ENCODE measurements at regions not wholly inside any gene's neighbourhood (a gene's known extent, or its start where the extent isn't known, plus 50 kb on each side); places are given as distances from the start of the nearest gene placed in this dataset.
"Not testable (repeated sequence)": the region's sequence is repeated elsewhere in the genome, so short reads cannot be mapped to it uniquely, and the experiment has no call there.

DNA sequence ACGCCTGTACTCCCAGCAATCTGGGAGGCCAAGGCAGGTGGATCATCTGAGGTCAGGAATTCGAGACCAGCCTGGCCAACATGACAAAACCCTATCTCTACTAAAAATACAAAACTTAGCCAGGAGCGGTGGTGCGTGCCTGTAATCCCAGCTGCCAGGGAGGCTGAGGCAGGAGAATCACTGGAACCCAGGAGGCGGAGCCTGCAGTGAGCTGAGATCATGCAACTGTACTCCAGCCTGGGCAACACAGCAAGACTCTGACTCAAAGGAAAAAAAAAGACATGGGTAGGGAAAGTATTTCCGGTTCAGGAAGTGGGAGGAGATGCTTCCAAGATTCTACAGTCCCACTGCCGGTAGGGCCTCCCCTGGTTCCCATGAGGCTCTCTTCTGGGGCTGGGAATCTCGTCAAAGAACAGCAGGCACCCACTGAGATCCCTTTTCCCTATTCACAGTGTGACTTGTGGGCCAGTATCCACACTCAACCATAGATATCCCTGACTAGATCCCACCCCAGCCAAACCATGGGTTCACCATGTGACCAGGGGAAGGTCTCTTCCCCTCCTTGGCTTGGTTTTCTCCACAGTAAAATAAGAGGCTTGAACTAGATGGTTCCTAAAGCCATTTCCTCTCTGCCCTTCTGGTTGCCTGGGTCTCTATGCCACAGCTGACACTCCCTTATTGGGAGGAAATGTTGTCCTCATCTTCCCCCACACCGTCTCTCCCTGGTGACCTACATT is 443.3 kb downstream of the BUD13 start:
- H3K27me3 ChIP-seq (ENCODE audit: control insufficient read depth in 5 of 5, insufficient read depth in 4 of 5, low read length in 5 of 5) = peaks cover 0 to 5% (median 0%) of the 10 kb centered on the region in 5 donors
- no peak overlapping the region for H3K27ac ChIP-seq (ENCODE audit: low read depth, low read length)
- no peak overlapping the region for H3K9ac ChIP-seq (ENCODE audit: low read length in 5 of 5)
- no peaks in the 10 kb centered on the region for H3K9me3 ChIP-seq (ENCODE audit: control insufficient read depth in 5 of 5, low read length in 5 of 5)
- H3K4me3 ChIP-seq (ENCODE audit: low read depth in 1 of 5, low read length in 5 of 5) = no peak overlapping the region
- H3K36me3 ChIP-seq (ENCODE audit: control insufficient read depth in 5 of 5, insufficient read depth in 5 of 5, low read length in 5 of 5) = no peaks in the 10 kb centered on the region
- no peaks in the 10 kb centered on the region for H3K4me1 ChIP-seq (ENCODE audit: control insufficient read depth in 5 of 5, insufficient read depth in 5 of 5, low read length in 5 of 5)

DNA sequence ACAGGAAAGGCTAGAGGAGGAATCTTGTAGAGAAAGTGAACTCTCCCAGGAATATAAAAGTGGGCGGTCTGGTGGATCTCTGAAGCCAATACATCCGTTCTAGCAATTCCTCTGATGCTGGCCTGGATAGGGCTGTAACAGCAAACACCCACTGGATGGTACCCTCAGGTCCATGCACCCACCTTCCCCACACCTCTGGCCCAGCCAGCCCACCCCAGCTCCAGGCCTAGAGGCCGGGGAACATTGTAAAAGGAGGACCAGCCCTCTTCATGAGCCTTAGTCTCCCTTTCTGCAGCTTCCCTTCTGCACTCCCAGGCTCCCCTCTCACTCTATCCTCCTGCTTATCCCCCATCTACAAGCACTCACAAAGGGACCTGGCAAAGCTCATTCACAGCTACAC is 443.9 kb downstream of the BUD13 start:
- H3K9ac ChIP-seq (ENCODE audit: low read length in 5 of 5) = no peak overlapping the region
- H3K27ac ChIP-seq (ENCODE audit: low read depth, low read length) = no peak overlapping the region
- no peaks in the 10 kb centered on the region for H3K9me3 ChIP-seq (ENCODE audit: control insufficient read depth in 5 of 5, low read length in 5 of 5)
- no peaks in the 10 kb centered on the region for H3K36me3 ChIP-seq (ENCODE audit: control insufficient read depth in 5 of 5, insufficient read depth in 5 of 5, low read length in 5 of 5)
- H3K4me1 ChIP-seq (ENCODE audit: control insufficient read depth in 5 of 5, insufficient read depth in 5 of 5, low read length in 5 of 5) = no peaks in the 10 kb centered on the region
- H3K27me3 ChIP-seq (ENCODE audit: control insufficient read depth in 5 of 5, insufficient read depth in 4 of 5, low read length in 5 of 5) = peaks cover 0 to 5% (median 0%) of the 10 kb centered on the region in 5 donors
- no peak overlapping the region for H3K4me3 ChIP-seq (ENCODE audit: low read depth in 1 of 5, low read length in 5 of 5)

GRCh38 chr11:116328391-116328790 is 444.4 kb downstream of the BUD13 start:
- Histone ChIP-seq H3K27ac (ENCODE audit: low read depth, low read length) (no peak overlapping the region), H3K9ac (ENCODE audit: low read length in 5 of 5) (no peak overlapping the region), H3K9me3 (ENCODE audit: control insufficient read depth in 5 of 5, low read length in 5 of 5) (no peaks in the 10 kb centered on the region), H3K4me3 (ENCODE audit: low read depth in 1 of 5, low read length in 5 of 5) (no peak overlapping the region), H3K36me3 (ENCODE audit: control insufficient read depth in 5 of 5, insufficient read depth in 5 of 5, low read length in 5 of 5) (no peaks in the 10 kb centered on the region), H3K4me1 (ENCODE audit: control insufficient read depth in 5 of 5, insufficient read depth in 5 of 5, low read length in 5 of 5) (no peaks in the 10 kb centered on the region), H3K27me3 (ENCODE audit: control insufficient read depth in 5 of 5, insufficient read depth in 4 of 5, low read length in 5 of 5) (peaks cover 0 to 3% (median 0%) of the 10 kb centered on the region in 5 donors)

GRCh38 chr11:116326146-116326545 is 446.6 kb downstream of the BUD13 start:
- no peak overlapping the region for H3K27ac ChIP-seq (ENCODE audit: low read depth, low read length)
- no peak overlapping the region for H3K4me3 ChIP-seq (ENCODE audit: low read depth in 1 of 5, low read length in 5 of 5)
- no peak overlapping the region for H3K9ac ChIP-seq (ENCODE audit: low read length in 5 of 5)
- no peaks in the 10 kb centered on the region for H3K36me3 ChIP-seq (ENCODE audit: control insufficient read depth in 5 of 5, insufficient read depth in 5 of 5, low read length in 5 of 5)
- H3K9me3 ChIP-seq (ENCODE audit: control insufficient read depth in 5 of 5, low read length in 5 of 5) = peaks cover 0 to under 1% (median 0%) of the 10 kb centered on the region in 5 donors
- H3K27me3 ChIP-seq (ENCODE audit: control insufficient read depth in 5 of 5, insufficient read depth in 4 of 5, low read length in 5 of 5) = peaks cover 0 to 3% (median 0%) of the 10 kb centered on the region in 5 donors
- H3K4me1 ChIP-seq (ENCODE audit: control insufficient read depth in 5 of 5, insufficient read depth in 5 of 5, low read length in 5 of 5) = no peaks in the 10 kb centered on the region

DNA sequence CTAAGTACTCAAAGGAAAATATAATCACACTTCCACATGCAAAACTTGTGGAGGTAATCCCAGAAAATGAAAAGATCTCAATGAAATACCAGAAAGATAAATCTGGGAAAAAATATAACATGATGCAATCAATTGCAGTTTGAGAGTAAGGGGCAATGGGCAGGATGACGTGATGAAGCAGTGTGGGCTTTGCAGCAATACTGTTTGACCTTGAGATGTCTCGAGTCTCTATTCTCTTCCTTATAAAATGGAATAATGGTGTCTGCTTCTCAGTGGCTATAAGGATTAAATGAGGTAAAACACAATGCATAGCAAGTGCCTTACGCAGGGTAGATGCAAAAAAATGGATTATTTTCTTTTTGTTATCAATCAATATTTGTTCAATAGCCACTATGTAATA is 447.5 kb downstream of the BUD13 start:
- H3K36me3 ChIP-seq (ENCODE audit: control insufficient read depth in 5 of 5, insufficient read depth in 5 of 5, low read length in 5 of 5) = no peaks in the 10 kb centered on the region
- no peaks in the 10 kb centered on the region for H3K4me1 ChIP-seq (ENCODE audit: control insufficient read depth in 5 of 5, insufficient read depth in 5 of 5, low read length in 5 of 5)
- H3K9ac ChIP-seq (ENCODE audit: low read length in 5 of 5) = no peak overlapping the region
- no peak overlapping the region for H3K27ac ChIP-seq (ENCODE audit: low read depth, low read length)
- H3K9me3 ChIP-seq (ENCODE audit: control insufficient read depth in 5 of 5, low read length in 5 of 5) = peaks cover 0 to 4% (median 2%) of the 10 kb centered on the region in 5 donors
- H3K27me3 ChIP-seq (ENCODE audit: control insufficient read depth in 5 of 5, insufficient read depth in 4 of 5, low read length in 5 of 5) = peaks cover 0 to 3% (median 0%) of the 10 kb centered on the region in 5 donors
- H3K4me3 ChIP-seq (ENCODE audit: low read depth in 1 of 5, low read length in 5 of 5) = no peak overlapping the region

DNA sequence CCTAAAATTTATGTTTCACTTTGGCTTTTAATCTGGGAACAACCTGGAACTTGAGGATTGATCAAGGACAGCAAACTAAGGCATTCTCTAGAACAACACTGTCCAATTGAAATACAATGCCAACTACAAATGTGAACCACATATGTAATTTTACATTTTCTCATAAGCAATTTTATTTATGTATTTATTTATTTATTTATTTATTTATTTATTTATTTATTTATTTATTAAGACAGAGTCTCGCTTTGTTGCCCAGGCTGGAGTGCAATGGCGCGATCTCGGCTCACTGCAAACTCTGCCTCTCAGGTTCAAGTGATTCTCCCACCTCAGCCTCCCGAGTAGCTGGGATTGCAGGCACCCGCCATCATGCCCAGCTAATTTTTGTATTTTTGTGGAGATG is 448.7 kb downstream of the BUD13 start:
- H3K9ac ChIP-seq (ENCODE audit: low read length in 5 of 5); H3K27ac ChIP-seq (ENCODE audit: low read depth, low read length); H3K36me3 ChIP-seq (ENCODE audit: control insufficient read depth in 5 of 5, insufficient read depth in 5 of 5, low read length in 5 of 5); H3K27me3 ChIP-seq (ENCODE audit: control insufficient read depth in 5 of 5, insufficient read depth in 4 of 5, low read length in 5 of 5); H3K4me1 ChIP-seq (ENCODE audit: control insufficient read depth in 5 of 5, insufficient read depth in 5 of 5, low read length in 5 of 5); H3K4me3 ChIP-seq (ENCODE audit: low read depth in 1 of 5, low read length in 5 of 5); H3K9me3 ChIP-seq (ENCODE audit: control insufficient read depth in 5 of 5, low read length in 5 of 5): not testable (repeated sequence)

GRCh38 chr11:116317212-116317611 is 455.6 kb downstream of the BUD13 start:
- H3K9me3 ChIP-seq (ENCODE audit: control insufficient read depth in 5 of 5, low read length in 5 of 5) = peaks cover 0 to 4% (median 2%) of the 10 kb centered on the region in 5 donors
- no peak overlapping the region for H3K4me3 ChIP-seq (ENCODE audit: low read depth in 1 of 5, low read length in 5 of 5)
- H3K27me3 ChIP-seq (ENCODE audit: control insufficient read depth in 5 of 5, insufficient read depth in 4 of 5, low read length in 5 of 5) = no peaks in the 10 kb centered on the region
- H3K27ac ChIP-seq (ENCODE audit: low read depth, low read length) = no peak overlapping the region
- no peak overlapping the region for H3K9ac ChIP-seq (ENCODE audit: low read length in 5 of 5)
- peaks cover 3 to 24% (median 15%) of the 10 kb centered on the region in 5 donors for H3K4me1 ChIP-seq (ENCODE audit: control insufficient read depth in 5 of 5, insufficient read depth in 5 of 5, low read length in 5 of 5)
- H3K36me3 ChIP-seq (ENCODE audit: control insufficient read depth in 5 of 5, insufficient read depth in 5 of 5, low read length in 5 of 5) = no peaks in the 10 kb centered on the region

- H3K9ac ChIP-seq (ENCODE audit: low read length in 5 of 5) = no peak overlapping the region
These were observed 458.8 kb downstream of the BUD13 start for GRCh38 chr11:116314006-116314405.

GRCh38 chr11:116312570-116313391 is 460.0 kb downstream of the BUD13 start:
- Histone ChIP-seq H3K4me1 (ENCODE audit: control insufficient read depth in 5 of 5, insufficient read depth in 5 of 5, low read length in 5 of 5) (peaks cover 3 to 26% (median 17%) of the 10 kb centered on the region in 5 donors), H3K27me3 (ENCODE audit: control insufficient read depth in 5 of 5, insufficient read depth in 4 of 5, low read length in 5 of 5) (no peaks in the 10 kb centered on the region), H3K9me3 (ENCODE audit: control insufficient read depth in 5 of 5, low read length in 5 of 5) (no peaks in the 10 kb centered on the region), H3K9ac (ENCODE audit: low read length in 5 of 5) (no peak overlapping the region), H3K4me3 (ENCODE audit: low read depth in 1 of 5, low read length in 5 of 5) (peak overlapping the region; percentile 31 to 47 (median 42)), H3K36me3 (ENCODE audit: control insufficient read depth in 5 of 5, insufficient read depth in 5 of 5, low read length in 5 of 5) (no peaks in the 10 kb centered on the region), H3K27ac (ENCODE audit: low read depth, low read length) (no peak overlapping the region)

More at GRCh38 chr11:116314006-116314405, 458.8 kb downstream of the BUD13 start:
- Histone ChIP-seq H3K36me3 (ENCODE audit: control insufficient read depth in 5 of 5, insufficient read depth in 5 of 5, low read length in 5 of 5) (no peaks in the 10 kb centered on the region), H3K27me3 (ENCODE audit: control insufficient read depth in 5 of 5, insufficient read depth in 4 of 5, low read length in 5 of 5) (no peaks in the 10 kb centered on the region), H3K4me1 (ENCODE audit: control insufficient read depth in 5 of 5, insufficient read depth in 5 of 5, low read length in 5 of 5) (peaks cover 3 to 26% (median 17%) of the 10 kb centered on the region in 5 donors), H3K27ac (ENCODE audit: low read depth, low read length) (no peak overlapping the region), H3K4me3 (ENCODE audit: low read depth in 1 of 5, low read length in 5 of 5) (no peak overlapping the region), H3K9me3 (ENCODE audit: control insufficient read depth in 5 of 5, low read length in 5 of 5) (no peaks in the 10 kb centered on the region)

DNA sequence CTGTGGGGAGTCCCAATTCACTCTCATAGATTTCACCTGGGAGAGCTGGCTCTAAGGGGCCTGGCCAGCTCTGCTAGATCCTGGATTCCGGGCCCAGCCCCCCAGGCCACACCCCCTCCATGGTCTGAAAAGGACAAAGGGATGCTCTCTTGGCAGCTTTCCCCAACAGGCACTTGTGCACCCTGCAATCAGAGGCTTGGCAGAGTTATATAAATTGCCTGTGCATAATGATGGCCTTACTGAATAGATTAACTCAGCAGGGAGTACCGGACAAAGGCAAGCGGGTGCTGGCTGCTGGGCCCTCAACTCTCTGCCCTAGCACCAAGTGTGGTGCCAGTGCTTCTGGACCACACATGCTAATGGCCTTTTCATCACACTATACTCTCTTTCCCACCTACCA is 461.6 kb downstream of the BUD13 start:
- Histone ChIP-seq H3K4me1 (ENCODE audit: control insufficient read depth in 5 of 5, insufficient read depth in 5 of 5, low read length in 5 of 5) (peaks cover 3 to 26% (median 17%) of the 10 kb centered on the region in 5 donors), H3K4me3 (ENCODE audit: low read depth in 1 of 5, low read length in 5 of 5) (no peak overlapping the region), H3K27me3 (ENCODE audit: control insufficient read depth in 5 of 5, insufficient read depth in 4 of 5, low read length in 5 of 5) (no peaks in the 10 kb centered on the region), H3K27ac (ENCODE audit: low read depth, low read length) (no peak overlapping the region), H3K9ac (ENCODE audit: low read length in 5 of 5) (no peak overlapping the region), H3K36me3 (ENCODE audit: control insufficient read depth in 5 of 5, insufficient read depth in 5 of 5, low read length in 5 of 5) (no peaks in the 10 kb centered on the region), H3K9me3 (ENCODE audit: control insufficient read depth in 5 of 5, low read length in 5 of 5) (no peaks in the 10 kb centered on the region)
